Keratinocyte (primary cell): ENCODE measurements at regions not wholly inside any gene's neighbourhood (a gene's known extent, or its start where the extent isn't known, plus 50 kb on each side); places are given as distances from the start of the nearest gene placed in this dataset.
A peak's percentile ranks its signal among the peaks of the same experiment; 100 is the strongest.

Experiments used
- DNase-seq: peaks from one replicate; pipeline ENCODE4 v3.0.0-alpha.2; 2011; ENCODE audit warnings: low read depth, missing footprints, low spot score
- FAIRE-seq: peaks from 2 replicates; lab custom pipeline; 2011; peaks lifted over from hg19 to GRCh38; lab: Jason Lieb, UNC
- H2AFZ ChIP-seq: 2 replicates; pipeline ENCODE4 v1.6.0; 2012; ENCODE audit warnings: low read length, control low read depth, inconsistent platforms; ENCODE audit not compliant: control insufficient read depth
- H3K27ac ChIP-seq: 2 replicates; pipeline ENCODE4 v1.5.1; 2011; ENCODE audit warnings: low read length; ENCODE audit not compliant: control insufficient read depth, insufficient read depth
- H3K27me3 ChIP-seq: 3 replicates; pipeline ENCODE4 v1.6.0; 2011; ENCODE audit warnings: low read length; ENCODE audit not compliant: control insufficient read depth, insufficient read depth; ENCODE audit errors: extremely low read depth
- H3K36me3 ChIP-seq, 2 experiments: 2 replicates in 1 of 2; 3 replicates in 1 of 2; pipeline ENCODE4 v1.5.1; 2011; ENCODE audit warnings: low read length in 2 of 2, mild to moderate bottlenecking in 1 of 2; ENCODE audit not compliant: control insufficient read depth in 2 of 2, insufficient read depth in 2 of 2; ENCODE audit errors: extremely low read depth in 1 of 2
- H3K4me1 ChIP-seq: 3 replicates; pipeline ENCODE4 v1.5.1; 2011; ENCODE audit warnings: low read length; ENCODE audit not compliant: control insufficient read depth, insufficient read depth; ENCODE audit errors: extremely low read depth
- H3K4me2 ChIP-seq: 3 replicates; pipeline ENCODE4 v1.6.0; 2011; ENCODE audit warnings: low read depth, low read length; ENCODE audit not compliant: control insufficient read depth, insufficient read depth; ENCODE audit errors: extremely low read depth
- H3K4me3 ChIP-seq, 3 experiments: fragments of 200-600 bp in 1 of 3; sonication (generic) in 1 of 3; 2 replicates in 2 of 3; 3 replicates in 1 of 3; pipeline ENCODE4 v1.5.1; 2011 to 2016; ENCODE audit warnings: low read length in 3 of 3, mild to moderate bottlenecking in 3 of 3, control low read depth in 2 of 3, inconsistent platforms in 1 of 3, low read depth in 1 of 3, mixed read lengths in 1 of 3, mixed run types in 1 of 3, moderate library complexity in 1 of 3; ENCODE audit not compliant: control insufficient read depth in 2 of 3, insufficient read depth in 2 of 3; ENCODE audit errors: extremely low read depth in 1 of 3
- H3K79me2 ChIP-seq: 2 replicates; pipeline ENCODE4 v1.6.0; 2012; ENCODE audit warnings: low read length; ENCODE audit not compliant: control insufficient read depth, insufficient read depth
- H3K9ac ChIP-seq: 3 replicates; pipeline ENCODE4 v1.6.0; 2011; ENCODE audit warnings: low read length; ENCODE audit not compliant: control insufficient read depth, insufficient read depth; ENCODE audit errors: extremely low read depth
- H3K9me1 ChIP-seq: 3 replicates; pipeline ENCODE4 v1.6.0; 2011; ENCODE audit warnings: low read length; ENCODE audit not compliant: control insufficient read depth, insufficient read depth; ENCODE audit errors: extremely low read depth
- H3K9me3 ChIP-seq: 2 replicates; pipeline ENCODE4 v1.5.1; 2012; ENCODE audit warnings: low read depth, low read length; ENCODE audit not compliant: control insufficient read depth
- H4K20me1 ChIP-seq: 3 replicates; pipeline ENCODE4 v1.6.0; 2011; ENCODE audit warnings: low read length; ENCODE audit not compliant: control insufficient read depth, insufficient read depth; ENCODE audit errors: extremely low read depth
- CTCF ChIP-seq, 3 experiments: IDR thresholded peaks in 1 of 3; conservative IDR thresholded peaks in 1 of 3; optimal IDR thresholded peaks in 1 of 3; 2 replicates in 2 of 3; 3 replicates in 1 of 3; pipeline versions ENCODE3 to v1.5.1; 2011; ENCODE audit warnings: low read length in 3 of 3, mild to moderate bottlenecking in 3 of 3, moderate library complexity in 2 of 3, control low read depth in 1 of 3, inconsistent platforms in 1 of 3; ENCODE audit not compliant: insufficient read depth in 2 of 3; ENCODE audit errors: extremely low read depth in 1 of 3
- EZH2 ChIP-seq: IDR thresholded peaks from one replicate; pipeline ENCODE4 v1.6.1; 2012; ENCODE audit warnings: inconsistent platforms, mild to moderate bottlenecking, low read length, moderate library complexity
- dilution Hi-C: fragments of 300-500 bp; cut with MboI; formaldehyde crosslinking; loops from one replicate; pipeline ENCODE4 v1.7.0; 2020; ENCODE audit warnings: low sequenced_read_pairs; ENCODE audit not compliant: extremely low pct_ligation_motif_present

GRCh38 chr6:11415557-11415956 is 122.0 kb upstream of the TMEM170B start:
- no peaks in the 10 kb centered on the region for H4K20me1 ChIP-seq
- H3K9ac ChIP-seq: peak overlapping the region; percentile 18
- DNase-seq: no peak
- H3K4me1 ChIP-seq: peaks cover 19% of the 10 kb centered on the region
- no peak overlapping the region for H3K4me2 ChIP-seq
- no peaks in the 10 kb centered on the region for H3K36me3 ChIP-seq
- no peaks in the 10 kb centered on the region for H3K9me1 ChIP-seq
- no peaks in the 10 kb centered on the region for H3K9me3 ChIP-seq
- no peaks in the 10 kb centered on the region for H3K27me3 ChIP-seq
- TF ChIP-seq EZH2 (no peak), CTCF (optimal IDR thresholded peaks at IDR 0.05 in 1 of 3, IDR thresholded peaks at IDR 0.05 in 1 of 3, conservative IDR thresholded peaks at IDR 0.05 in 1 of 3; ENCODE audit: extremely low read depth in 1 of 3, insufficient read depth in 2 of 3, low read length in 3 of 3) (no peak)
- dilution Hi-C loops: no loop called here
- H3K79me2 ChIP-seq: no peaks in the 10 kb centered on the region
- peak overlapping the region; percentile 76 for H3K27ac ChIP-seq
- no peak overlapping the region for H3K4me3 ChIP-seq
- no peak for FAIRE-seq
- no peak overlapping the region for H2AFZ ChIP-seq

GRCh38 chr6:11414176-11414963 is 123.2 kb upstream of the TMEM170B start:
- Histone ChIP-seq H3K9ac (peak overlapping the region; percentile 42), H2AFZ (no peak overlapping the region), H4K20me1 (no peaks in the 10 kb centered on the region), H3K27ac (peak overlapping the region; percentile 76), H3K4me1 (peaks cover 19% of the 10 kb centered on the region), H3K79me2 (no peaks in the 10 kb centered on the region), H3K9me1 (no peaks in the 10 kb centered on the region), H3K4me3 (no peak overlapping the region), H3K9me3 (no peaks in the 10 kb centered on the region), H3K4me2 (peak overlapping the region; percentile 39), H3K36me3 (no peaks in the 10 kb centered on the region), H3K27me3 (no peaks in the 10 kb centered on the region)
- peak; percentile 71 for DNase-seq
- FAIRE-seq: peak; percentile 91
- TF ChIP-seq EZH2 (no peak), CTCF (optimal IDR thresholded peaks at IDR 0.05 in 1 of 3, IDR thresholded peaks at IDR 0.05 in 1 of 3, conservative IDR thresholded peaks at IDR 0.05 in 1 of 3; ENCODE audit: extremely low read depth in 1 of 3, insufficient read depth in 2 of 3, low read length in 3 of 3) (no peak)
- dilution Hi-C loops: no loop called here
